Effector memory CD8-positive, alpha-beta T cell (primary cell): ENCODE measurements at regions not wholly inside any gene's neighbourhood (a gene's known extent, or its start where the extent isn't known, plus 50 kb on each side); places are given as distances from the start of the nearest gene placed in this dataset.

Experiments used
- ATAC-seq: fragments of 150-1000 bp; cut with Tn5 transposase; replicated peaks from 2 replicates; pipeline ENCODE4 v1.10.0; 2021; ENCODE audit warnings: mild to moderate bottlenecking, moderate library complexity
- DNase-seq, 3 experiments: peaks; one replicate each; pipeline ENCODE4 v3.0.0; 2021
- H3K27ac Mint-ChIP-seq, 2 donors: one replicate each; pipeline ENCODE4 v1.8.0; 2022; ENCODE audit warnings: mild to moderate bottlenecking in 2 of 2, mixed read lengths in 2 of 2, moderate library complexity in 2 of 2
- H3K27me3 Mint-ChIP-seq, 2 donors: one replicate each; pipeline ENCODE4 v1.8.0; 2022; ENCODE audit warnings: mixed read lengths in 2 of 2
- H3K36me3 Mint-ChIP-seq: one replicate; pipeline ENCODE4 v1.8.0; 2022; ENCODE audit warnings: mild to moderate bottlenecking, moderate library complexity, mixed read lengths; ENCODE audit not compliant: insufficient read depth
- H3K4me1 Mint-ChIP-seq, 2 donors: one replicate each; pipeline ENCODE4 v1.8.0; 2022; ENCODE audit warnings: low read depth in 2 of 2, mixed read lengths in 2 of 2
- H3K4me3 Mint-ChIP-seq, 2 donors: one replicate each; pipeline ENCODE4 v1.8.0; 2022; ENCODE audit warnings: mild to moderate bottlenecking in 2 of 2, mixed read lengths in 2 of 2, moderate library complexity in 2 of 2
- H3K9me3 Mint-ChIP-seq, 2 donors: one replicate each; pipeline ENCODE4 v1.8.0; 2022; ENCODE audit warnings: mixed read lengths in 2 of 2

- Mint-ChIP-seq H3K27ac (no peak overlapping the region), H3K27me3 (peaks cover 0 to 10% of the 10 kb centered on the region in 2 donors), H3K4me3 (no peak overlapping the region), H3K9me3 (peaks cover 0 to 4% of the 10 kb centered on the region in 2 donors), H3K36me3 (no peaks in the 10 kb centered on the region), H3K4me1 (no peaks in the 10 kb centered on the region)
- no peak for DNase-seq
- no peak for ATAC-seq
Measured at GRCh38 chr5:62682059-62682458, 103.4 kb downstream of the LRRC70 start.

DNA sequence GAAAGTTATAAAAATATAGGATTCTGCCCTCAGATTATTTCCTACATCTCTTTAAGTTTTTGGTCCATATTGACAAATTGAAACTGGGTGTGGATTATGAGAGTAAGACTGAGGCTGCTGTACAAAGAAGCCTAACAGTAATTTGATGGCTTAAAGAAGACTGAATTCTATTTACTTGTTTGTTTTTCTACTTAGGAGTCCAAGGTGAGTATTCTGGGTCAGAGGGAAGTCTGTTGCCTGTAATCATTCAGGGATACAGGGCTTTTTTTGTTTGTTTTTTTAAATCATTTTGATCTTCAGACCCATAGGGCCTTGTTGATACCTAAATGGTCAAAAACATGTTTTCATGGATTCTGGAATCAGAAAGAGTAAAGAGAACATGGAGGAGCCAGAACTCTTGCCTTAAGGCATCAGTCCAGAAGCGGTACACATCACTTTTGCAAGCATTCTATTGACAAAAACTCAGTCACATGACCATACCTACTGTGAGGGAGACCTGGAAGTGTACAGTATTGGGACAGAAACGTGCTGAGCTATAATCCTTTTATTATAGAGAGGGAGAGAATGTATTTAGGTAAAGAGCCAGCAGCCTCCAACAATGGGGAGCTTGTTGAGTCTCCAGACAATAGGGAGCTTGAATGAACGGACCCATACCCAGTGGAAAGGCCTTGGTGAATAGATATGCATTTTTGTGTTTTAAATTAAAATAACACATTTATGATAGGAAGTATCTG lies 102.7 kb downstream of the LRRC70 start:
- no peaks in the 10 kb centered on the region for H3K36me3 Mint-ChIP-seq
- H3K9me3 Mint-ChIP-seq: peaks cover 0 to 4% of the 10 kb centered on the region in 2 donors
- peaks cover 0 to 10% of the 10 kb centered on the region in 2 donors for H3K27me3 Mint-ChIP-seq
- ATAC-seq (no peak), DNase-seq (no peak)
- no peak overlapping the region for H3K4me3 Mint-ChIP-seq
- H3K27ac Mint-ChIP-seq: no peak overlapping the region
- H3K4me1 Mint-ChIP-seq: no peaks in the 10 kb centered on the region

DNA sequence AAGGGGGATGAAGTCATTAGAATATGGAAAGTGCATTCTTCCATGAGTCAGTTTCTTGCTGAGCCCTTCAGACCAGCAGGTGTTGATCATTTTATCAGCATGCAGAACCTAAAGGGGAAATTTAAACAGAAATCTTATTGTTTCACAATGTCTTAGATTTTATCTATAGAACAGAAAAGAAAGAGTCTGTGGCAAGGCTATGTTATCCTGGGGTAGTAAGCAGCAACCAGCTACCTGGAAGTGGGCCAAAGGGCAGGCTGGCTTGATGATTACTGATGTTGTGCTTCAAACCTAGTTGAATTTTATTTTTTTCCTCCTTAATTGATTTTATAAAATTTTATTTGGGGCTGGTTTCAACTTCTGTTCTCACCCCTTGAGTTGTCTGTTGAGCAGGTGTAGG lies 101.5 kb downstream of the LRRC70 start:
- no peak for ATAC-seq
- peaks cover 0 to 19% of the 10 kb centered on the region in 2 donors for H3K27me3 Mint-ChIP-seq
- no peaks in the 10 kb centered on the region for H3K36me3 Mint-ChIP-seq
- H3K4me3 Mint-ChIP-seq: no peak overlapping the region
- DNase-seq: no peak
- no peaks in the 10 kb centered on the region for H3K4me1 Mint-ChIP-seq
- peaks cover 7 to 10% of the 10 kb centered on the region in 2 donors for H3K9me3 Mint-ChIP-seq
- no peak overlapping the region for H3K27ac Mint-ChIP-seq
